Fibroblast of lung (primary cell): ENCODE measurements at regions not wholly inside any gene's neighbourhood (a gene's known extent, or its start where the extent isn't known, plus 50 kb on each side); places are given as distances from the start of the nearest gene placed in this dataset.
A peak's percentile ranks its signal among the peaks of the same experiment; 100 is the strongest.

Experiments
- DNase-seq, 2 donors: peaks; one replicate each; pipeline versions ENCODE4 v3.0.0 to v3.0.0-alpha.2; 2010; ENCODE audit warnings: low read depth in 2 of 2
- H2AFZ ChIP-seq: 2 replicates; pipeline ENCODE4 v1.5.1; 2012; ENCODE audit warnings: low read length, control low read depth, inconsistent platforms
- H3K27ac ChIP-seq: 2 replicates; pipeline ENCODE4 v1.5.1; 2011; ENCODE audit warnings: low read length, control low read depth; ENCODE audit not compliant: insufficient read depth
- H3K27me3 ChIP-seq: 2 replicates; pipeline ENCODE4 v1.5.1; 2011; ENCODE audit warnings: mild to moderate bottlenecking, low read length; ENCODE audit not compliant: control insufficient read depth, insufficient read depth
- H3K36me3 ChIP-seq: 2 replicates; pipeline ENCODE4 v1.5.1; 2011; ENCODE audit warnings: low read length; ENCODE audit not compliant: control insufficient read depth, insufficient read depth
- H3K4me1 ChIP-seq: 2 replicates; pipeline ENCODE4 v1.5.1; 2011; ENCODE audit warnings: low read length; ENCODE audit not compliant: control insufficient read depth, insufficient read depth; ENCODE audit errors: extremely low read depth
- H3K4me2 ChIP-seq: 2 replicates; pipeline ENCODE4 v1.5.1; 2011; ENCODE audit warnings: low read length, control low read depth; ENCODE audit not compliant: insufficient read depth; ENCODE audit errors: extremely low read depth
- H3K4me3 ChIP-seq, 4 experiments: fragments of 200-600 bp in 1 of 4; sonication (generic) in 1 of 4; replicated peaks in 1 of 4; 2 replicates each; pipeline ENCODE4 v1.5.1; 2011 to 2016; ENCODE audit warnings: low read length in 4 of 4, low read depth in 3 of 4, mild to moderate bottlenecking in 3 of 4, control low read depth in 2 of 4, inconsistent platforms in 1 of 4, mixed read lengths in 1 of 4; ENCODE audit not compliant: insufficient read depth in 1 of 4; ENCODE audit errors: control extremely low read depth in 1 of 4
- H3K79me2 ChIP-seq: 2 replicates; pipeline ENCODE4 v1.5.1; 2012; ENCODE audit warnings: mild to moderate bottlenecking, low read length, inconsistent platforms; ENCODE audit not compliant: control insufficient read depth, insufficient read depth
- H3K9ac ChIP-seq: 2 replicates; pipeline ENCODE4 v1.5.1; 2011; ENCODE audit warnings: mild to moderate bottlenecking, low read length, control low read depth; ENCODE audit not compliant: insufficient read depth
- H3K9me3 ChIP-seq: 2 replicates; pipeline ENCODE4 v1.5.1; 2012; ENCODE audit warnings: low read depth, low read length; ENCODE audit not compliant: control insufficient read depth, insufficient read depth
- H4K20me1 ChIP-seq: 2 replicates; pipeline ENCODE4 v1.5.1; 2011; ENCODE audit warnings: low read length; ENCODE audit not compliant: control insufficient read depth, insufficient read depth; ENCODE audit errors: extremely low read depth
- CTCF ChIP-seq, 2 donors: IDR thresholded peaks in 1 of 2; conservative IDR thresholded peaks in 1 of 2; 1 replicate in 1 of 2; 2 replicates in 1 of 2; pipeline ENCODE4 v1.5.1; 2011 to 2012; ENCODE audit warnings: low read length in 2 of 2, control low read depth in 1 of 2, inconsistent platforms in 1 of 2, low read depth in 1 of 2, mild to moderate bottlenecking in 1 of 2
- EZH2 ChIP-seq: IDR thresholded peaks from 2 replicates; pipeline ENCODE4 v1.5.1; 2012; ENCODE audit warnings: low read length, control low read depth, mild to moderate bottlenecking; ENCODE audit errors: missing control alignments

DNA sequence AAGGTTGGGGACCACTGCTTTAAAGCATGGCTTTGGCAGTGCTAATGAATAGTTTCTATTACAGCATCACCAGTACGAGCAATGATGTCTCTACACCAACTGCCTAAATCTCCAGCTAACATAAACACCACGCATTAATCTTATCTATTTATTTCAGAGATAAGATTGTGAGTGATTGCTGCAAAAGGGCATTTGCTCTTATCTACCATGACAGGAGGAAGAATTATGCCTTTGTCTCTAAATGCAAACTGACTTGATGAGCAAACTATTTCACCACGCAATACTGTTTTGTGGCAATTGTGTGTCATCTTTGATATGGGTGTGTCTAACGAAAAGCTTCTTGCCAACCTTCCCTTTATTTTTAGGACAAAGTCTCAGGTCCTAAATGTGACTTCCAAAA, 684.9 kb downstream of the SORCS1 start:
- DNase-seq, result peak in 1 of 2 donors; percentile 7
- no peak for TF ChIP-seq CTCF (conservative IDR thresholded peaks at IDR 0.05 in 1 of 2, IDR thresholded peaks at IDR 0.05 in 1 of 2; ENCODE audit: low read depth in 1 of 2, low read length in 2 of 2)
- no peak for TF ChIP-seq EZH2
- H3K9ac ChIP-seq, result no peak overlapping the region
- no peak overlapping the region for H3K27ac ChIP-seq
- no peak overlapping the region for H3K4me3 ChIP-seq
- H3K9me3 ChIP-seq, result no peaks in the 10 kb centered on the region
- H3K36me3 ChIP-seq, result no peaks in the 10 kb centered on the region
- H2AFZ ChIP-seq, result no peak overlapping the region
- H3K4me2 ChIP-seq, result no peak overlapping the region
- H3K4me1 ChIP-seq, result no peaks in the 10 kb centered on the region
- no peaks in the 10 kb centered on the region for H3K79me2 ChIP-seq
- no peaks in the 10 kb centered on the region for H3K27me3 ChIP-seq
- H4K20me1 ChIP-seq, result no peaks in the 10 kb centered on the region

DNA sequence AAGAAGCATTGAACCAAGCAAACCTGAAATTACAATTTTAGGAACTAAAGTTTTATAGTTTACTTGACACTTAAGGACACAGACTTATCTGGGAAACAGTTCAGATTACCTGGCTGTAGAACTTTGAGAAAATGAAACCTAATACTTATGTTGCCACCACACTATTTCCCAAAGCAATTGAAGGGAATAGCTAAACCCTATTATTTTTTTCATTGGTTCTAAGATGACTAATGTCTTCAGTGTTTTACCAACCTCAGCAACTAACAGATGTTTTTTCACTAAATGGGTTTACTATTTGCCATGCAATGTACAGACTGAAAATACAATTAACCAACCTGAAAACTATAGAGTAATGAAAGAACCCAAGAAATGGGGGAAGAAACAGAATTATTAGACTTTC, 689.6 kb downstream of the SORCS1 start:
- Histone ChIP-seq H3K9me3 (no peaks in the 10 kb centered on the region), H3K27me3 (no peaks in the 10 kb centered on the region), H3K4me2 (no peak overlapping the region), H3K4me1 (no peaks in the 10 kb centered on the region), H4K20me1 (no peaks in the 10 kb centered on the region), H3K4me3 (no peak overlapping the region), H3K36me3 (no peaks in the 10 kb centered on the region), H3K9ac (no peak overlapping the region), H3K79me2 (no peaks in the 10 kb centered on the region), H3K27ac (no peak overlapping the region), H2AFZ (no peak overlapping the region)
- no peak for DNase-seq
- TF ChIP-seq EZH2 (no peak), CTCF (conservative IDR thresholded peaks at IDR 0.05 in 1 of 2, IDR thresholded peaks at IDR 0.05 in 1 of 2; ENCODE audit: low read depth in 1 of 2, low read length in 2 of 2) (no peak)

DNA sequence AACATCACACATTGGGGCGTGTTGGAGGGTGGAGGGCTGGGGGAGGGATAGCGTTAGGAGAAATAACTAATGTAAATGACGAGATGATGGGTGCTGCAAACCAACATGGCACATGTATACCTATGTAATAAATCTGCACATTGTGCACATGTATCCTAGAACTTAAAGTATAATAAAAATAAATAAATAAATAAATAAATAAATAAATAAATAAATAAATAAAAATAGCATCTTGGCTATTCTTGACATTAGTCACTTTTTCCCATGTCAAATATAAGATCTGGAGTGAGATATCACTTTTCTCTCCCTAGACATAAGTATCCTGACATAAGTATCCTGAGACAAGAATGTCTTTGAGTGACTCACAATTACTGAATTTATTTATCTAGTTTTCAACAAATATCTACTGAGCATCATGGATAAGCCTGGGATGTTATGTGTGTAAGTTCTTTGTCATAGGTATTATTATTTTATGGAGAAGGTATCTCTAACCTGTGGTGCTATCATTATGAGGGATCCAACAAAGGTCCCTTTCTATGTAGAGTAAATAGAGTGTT, 691.3 kb downstream of the SORCS1 start:
- no peaks in the 10 kb centered on the region for H3K79me2 ChIP-seq
- no peak overlapping the region for H3K9ac ChIP-seq

More for the DNA sequence above, 691.3 kb downstream of the SORCS1 start:
- Histone ChIP-seq H3K4me1 (no peaks in the 10 kb centered on the region), H3K27me3 (no peaks in the 10 kb centered on the region), H3K4me3 (no peak overlapping the region), H3K27ac (no peak overlapping the region), H4K20me1 (no peaks in the 10 kb centered on the region), H3K4me2 (no peak overlapping the region), H3K36me3 (no peaks in the 10 kb centered on the region), H3K9me3 (no peaks in the 10 kb centered on the region), H2AFZ (no peak overlapping the region)
- no peak for TF ChIP-seq CTCF (conservative IDR thresholded peaks at IDR 0.05 in 1 of 2, IDR thresholded peaks at IDR 0.05 in 1 of 2; ENCODE audit: low read depth in 1 of 2, low read length in 2 of 2)
- DNase-seq, result no peak
